ENCODE measurements at regions not wholly inside any gene's neighbourhood (a gene's known extent, or its start where the extent isn't known, plus 50 kb on each side); places are given as distances from the start of the nearest gene placed in this dataset.

DNA sequence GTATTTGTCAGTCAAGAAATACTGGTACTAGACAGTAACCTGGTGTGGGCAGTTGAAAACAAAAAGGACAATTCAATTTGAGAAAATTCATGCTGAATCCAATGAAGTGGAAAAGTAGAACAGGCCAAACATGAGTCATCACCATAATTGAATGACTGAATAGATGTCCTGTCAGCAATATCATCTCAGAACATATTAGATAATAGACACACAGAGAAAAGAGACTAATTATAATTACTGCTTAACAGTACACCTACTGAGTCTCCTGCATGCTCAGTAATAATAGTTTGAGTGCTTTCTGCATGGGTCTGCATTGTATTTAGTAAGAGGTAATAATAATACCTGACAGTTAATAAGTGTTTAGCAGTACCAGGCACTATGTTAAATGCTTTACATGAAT, 138.6 kb upstream of the ZC3H15 start (continued):
- TF ChIP-seq, protein P1, sequence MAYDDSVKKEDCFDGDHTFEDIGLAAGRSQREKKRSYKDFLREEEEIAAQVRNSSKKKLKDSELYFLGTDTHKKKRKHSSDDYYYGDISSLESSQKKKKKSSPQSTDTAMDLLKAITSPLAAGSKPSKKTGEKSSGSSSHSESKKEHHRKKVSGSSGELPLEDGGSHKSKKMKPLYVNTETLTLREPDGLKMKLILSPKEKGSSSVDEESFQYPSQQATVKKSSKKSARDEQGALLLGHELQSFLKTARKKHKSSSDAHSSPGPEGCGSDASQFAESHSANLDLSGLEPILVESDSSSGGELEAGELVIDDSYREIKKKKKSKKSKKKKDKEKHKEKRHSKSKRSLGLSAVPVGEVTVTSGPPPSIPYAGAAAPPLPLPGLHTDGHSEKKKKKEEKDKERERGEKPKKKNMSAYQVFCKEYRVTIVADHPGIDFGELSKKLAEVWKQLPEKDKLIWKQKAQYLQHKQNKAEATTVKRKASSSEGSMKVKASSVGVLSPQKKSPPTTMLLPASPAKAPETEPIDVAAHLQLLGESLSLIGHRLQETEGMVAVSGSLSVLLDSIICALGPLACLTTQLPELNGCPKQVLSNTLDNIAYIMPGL (CRISPR knock-in tag; IDR thresholded peaks at IDR 0.05), result no peak
- TF ChIP-seq, protein P2, sequence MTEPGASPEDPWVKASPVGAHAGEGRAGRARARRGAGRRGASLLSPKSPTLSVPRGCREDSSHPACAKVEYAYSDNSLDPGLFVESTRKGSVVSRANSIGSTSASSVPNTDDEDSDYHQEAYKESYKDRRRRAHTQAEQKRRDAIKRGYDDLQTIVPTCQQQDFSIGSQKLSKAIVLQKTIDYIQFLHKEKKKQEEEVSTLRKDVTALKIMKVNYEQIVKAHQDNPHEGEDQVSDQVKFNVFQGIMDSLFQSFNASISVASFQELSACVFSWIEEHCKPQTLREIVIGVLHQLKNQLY (CRISPR knock-in tag; IDR thresholded peaks at IDR 0.05), result no peak
- TF ChIP-seq ZNF671 (CRISPR knock-in tag; IDR thresholded peaks at IDR 0.05) (no peak), GRHL2 (CRISPR knock-in tag; IDR thresholded peaks at IDR 0.05; ENCODE audit: insufficient replicate concordance, severe bottlenecking) (no peak), TEAD4 (CRISPR knock-in tag; IDR thresholded peaks at IDR 0.05) (no peak), RELA (CRISPR knock-in tag; IDR thresholded peaks at IDR 0.05; ENCODE audit: borderline replicate concordance) (no peak), TCF7 (CRISPR knock-in tag; IDR thresholded peaks at IDR 0.05; ENCODE audit: low read depth) (no peak), SMAD4 (CRISPR knock-in tag; IDR thresholded peaks at IDR 0.05) (no peak), MYBL2 (CRISPR knock-in tag; IDR thresholded peaks at IDR 0.05) (no peak)
- TF ChIP-seq, protein P3, sequence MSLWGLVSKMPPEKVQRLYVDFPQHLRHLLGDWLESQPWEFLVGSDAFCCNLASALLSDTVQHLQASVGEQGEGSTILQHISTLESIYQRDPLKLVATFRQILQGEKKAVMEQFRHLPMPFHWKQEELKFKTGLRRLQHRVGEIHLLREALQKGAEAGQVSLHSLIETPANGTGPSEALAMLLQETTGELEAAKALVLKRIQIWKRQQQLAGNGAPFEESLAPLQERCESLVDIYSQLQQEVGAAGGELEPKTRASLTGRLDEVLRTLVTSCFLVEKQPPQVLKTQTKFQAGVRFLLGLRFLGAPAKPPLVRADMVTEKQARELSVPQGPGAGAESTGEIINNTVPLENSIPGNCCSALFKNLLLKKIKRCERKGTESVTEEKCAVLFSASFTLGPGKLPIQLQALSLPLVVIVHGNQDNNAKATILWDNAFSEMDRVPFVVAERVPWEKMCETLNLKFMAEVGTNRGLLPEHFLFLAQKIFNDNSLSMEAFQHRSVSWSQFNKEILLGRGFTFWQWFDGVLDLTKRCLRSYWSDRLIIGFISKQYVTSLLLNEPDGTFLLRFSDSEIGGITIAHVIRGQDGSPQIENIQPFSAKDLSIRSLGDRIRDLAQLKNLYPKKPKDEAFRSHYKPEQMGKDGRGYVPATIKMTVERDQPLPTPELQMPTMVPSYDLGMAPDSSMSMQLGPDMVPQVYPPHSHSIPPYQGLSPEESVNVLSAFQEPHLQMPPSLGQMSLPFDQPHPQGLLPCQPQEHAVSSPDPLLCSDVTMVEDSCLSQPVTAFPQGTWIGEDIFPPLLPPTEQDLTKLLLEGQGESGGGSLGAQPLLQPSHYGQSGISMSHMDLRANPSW (CRISPR knock-in tag; conservative IDR thresholded peaks at IDR 0.05; ENCODE audit: low read depth), result no peak

DNA sequence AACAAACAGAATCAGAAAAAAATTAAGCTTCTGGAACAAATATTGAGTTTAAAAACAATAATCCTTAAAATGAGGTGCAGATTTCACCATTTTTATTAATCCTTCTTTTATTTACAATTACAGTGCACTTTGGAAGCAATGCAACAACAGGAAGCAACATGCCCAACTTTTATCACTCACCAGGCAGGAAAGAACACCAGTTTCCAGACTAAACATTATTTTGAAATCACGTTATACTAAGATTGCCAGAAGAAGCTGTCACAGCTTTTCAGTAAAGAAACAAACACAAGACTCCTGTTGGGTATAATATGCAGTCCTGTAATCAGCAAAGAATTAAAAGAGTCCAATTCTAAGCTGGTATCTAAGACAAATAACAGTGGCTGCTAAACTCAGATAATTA, 137.9 kb upstream of the ZC3H15 start:
- Mint-ChIP-seq H3K4me1 (peaks cover 10% of the 10 kb centered on the region), H3K36me3 (peaks cover 11% of the 10 kb centered on the region), H3K27me3 (ENCODE audit: low read depth) (no peaks in the 10 kb centered on the region), H3K4me3 (no peak overlapping the region), H3K27ac (no peak overlapping the region), H3K9me3 (peaks cover 11% of the 10 kb centered on the region)
- TF ChIP-seq ZBTB21 (CRISPR knock-in tag; IDR thresholded peaks at IDR 0.05; ENCODE audit: borderline replicate concordance) (no peak), TEAD1 (CRISPR knock-in tag; IDR thresholded peaks at IDR 0.05) (no peak), NR2C2 (CRISPR knock-in tag; IDR thresholded peaks at IDR 0.05) (no peak), ZNF416 (CRISPR knock-in tag; IDR thresholded peaks at IDR 0.05) (no peak), ZNF423 (CRISPR knock-in tag; IDR thresholded peaks at IDR 0.05) (no peak), ETV6 (CRISPR knock-in tag; IDR thresholded peaks at IDR 0.05) (no peak), SP1 (CRISPR knock-in tag; conservative IDR thresholded peaks at IDR 0.05) (no peak), MYBL2 (CRISPR knock-in tag; IDR thresholded peaks at IDR 0.05) (no peak), PRRX2 (CRISPR knock-in tag; IDR thresholded peaks at IDR 0.05) (no peak), OVOL2 (CRISPR knock-in tag; IDR thresholded peaks at IDR 0.05; ENCODE audit: borderline replicate concordance) (no peak), ELF4 (CRISPR knock-in tag; IDR thresholded peaks at IDR 0.05; ENCODE audit: low read depth) (no peak)
- TF ChIP-seq, protein P3 (CRISPR knock-in tag; conservative IDR thresholded peaks at IDR 0.05; ENCODE audit: low read depth), result no peak
- POLR2A ChIA-PET, result no interaction called here
- no peak for ATAC-seq
- DNase-seq (ENCODE audit: low spot score), result no peak
- CTCF ChIA-PET, result no interaction called here

Data from WTC11 (cell line).